A673 (cell line): ENCODE measurements at regions not wholly inside any gene's neighbourhood (a gene's known extent, or its start where the extent isn't known, plus 50 kb on each side); places are given as distances from the start of the nearest gene placed in this dataset.
"Not testable (repeated sequence)": the region's sequence is repeated elsewhere in the genome, so short reads cannot be mapped to it uniquely, and the experiment has no call there.

ENCODE experiments used
- BruUV-seq: library from RNA; stranded (reverse); fragments of 400-500 nt; replicated peaks from 2 replicates; lab custom pipeline; 2021; lab: Mats Ljungman, UMichigan
- CTCF ChIA-PET: fragments of 300-600 bp; sonication (Branson Sonifier 250); formaldehyde crosslinking; loops from one replicate; lab custom pipeline; 2022; ENCODE audit warnings: antibody characterized with exemption; lab: Charles Lee
- POLR2A ChIA-PET: fragments of 300-600 bp; sonication (Branson Sonifier 250); formaldehyde crosslinking; loops from one replicate; lab custom pipeline; 2022; ENCODE audit warnings: antibody characterized with exemption; ENCODE audit not compliant: low non-redundant PET; lab: Charles Lee
- DNase-seq: peaks from one replicate; pipeline ENCODE4 v3.0.0-alpha.2; 2015; ENCODE audit warnings: low spot score
- H3K27ac ChIP-seq: fragments of 200-600 bp; sonication (generic); 2 replicates; pipeline ENCODE4 v1.5.1; 2016; ENCODE audit warnings: mixed run types, low read depth, mild to moderate bottlenecking, mixed read lengths, antibody characterized with exemption, low read length; ENCODE audit not compliant: poor library complexity, severe bottlenecking
- H3K27me3 ChIP-seq: fragments of 200-600 bp; sonication (generic); replicated peaks from 2 replicates; pipeline ENCODE4 v1.6.1; 2017; ENCODE audit warnings: mixed run types, low read depth, mild to moderate bottlenecking, mixed read lengths, antibody characterized with exemption, low read length; ENCODE audit not compliant: insufficient read depth, poor library complexity
- H3K36me3 ChIP-seq: fragments of 200-600 bp; sonication (generic); 2 replicates; pipeline ENCODE4 v1.6.1; 2016; ENCODE audit warnings: mixed run types, mild to moderate bottlenecking, mixed read lengths, antibody characterized with exemption, low read length; ENCODE audit not compliant: insufficient read depth, poor library complexity, severe bottlenecking
- H3K4me1 ChIP-seq: fragments of 200-600 bp; sonication (generic); 2 replicates; pipeline ENCODE4 v1.6.1; 2017; ENCODE audit warnings: mixed run types, mild to moderate bottlenecking, mixed read lengths, antibody characterized with exemption, low read length; ENCODE audit not compliant: insufficient read depth, poor library complexity, severe bottlenecking
- H3K4me3 ChIP-seq: fragments of 200-600 bp; sonication (generic); 2 replicates; pipeline ENCODE4 v1.5.1; 2016; ENCODE audit warnings: low read depth, mixed run types, mild to moderate bottlenecking, mixed read lengths, low read length; ENCODE audit not compliant: poor library complexity, severe bottlenecking
- H3K9me3 ChIP-seq: fragments of 200-600 bp; sonication (generic); 2 replicates; pipeline ENCODE4 v1.6.1; 2016; ENCODE audit warnings: mixed run types, low read depth, mild to moderate bottlenecking, mixed read lengths, antibody characterized with exemption, low read length; ENCODE audit not compliant: poor library complexity, severe bottlenecking
- EZH2 ChIP-seq: fragments of 200-600 bp; sonication (generic); IDR thresholded peaks from 2 replicates; pipeline ENCODE4 v1.6.1; 2017; ENCODE audit warnings: borderline replicate concordance, low read depth, mild to moderate bottlenecking, mixed read lengths, antibody characterized with exemption, low read length; ENCODE audit not compliant: poor library complexity, severe bottlenecking
- intact Hi-C: fragments of 100-400 bp; cut with micrococcal nuclease; formaldehyde crosslinking; loops from one replicate; pipeline ENCODE4 v1.10.0; 2022; ENCODE audit not compliant: unreplicated experiment
- TF ChIP-seq, protein P1 (sequence below): fragments of 300-800, 200-600 bp; sonication (generic); conservative IDR thresholded peaks from 2 replicates; pipeline ENCODE4 v1.5.1; 2017; ENCODE audit warnings: low read depth, mild to moderate bottlenecking, antibody characterized with exemption, low read length, moderate library complexity, mixed read lengths

DNA sequence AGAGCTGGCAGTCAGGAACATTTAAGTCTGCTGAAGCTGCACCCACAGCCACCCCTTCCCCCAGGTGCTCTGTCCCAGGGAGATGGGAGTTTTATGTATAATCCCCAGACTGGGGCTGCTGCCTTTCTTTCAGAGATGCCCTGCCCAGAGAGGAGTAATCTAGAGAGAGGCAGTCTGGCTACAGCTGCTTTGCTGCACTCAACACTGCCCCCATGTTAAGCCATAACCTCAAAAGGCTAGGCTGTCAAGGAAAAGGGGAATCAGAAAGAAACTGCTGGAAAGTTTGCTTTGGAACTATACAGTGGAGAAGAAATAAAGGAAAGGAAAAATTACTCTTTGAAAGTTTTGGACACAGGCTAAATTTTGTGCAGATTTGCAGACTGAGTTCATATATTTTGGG, 127.2 kb downstream of the MACIR start:
- Histone ChIP-seq H3K27ac (no peak overlapping the region), H3K4me3 (no peak overlapping the region), H3K36me3 (no peaks in the 10 kb centered on the region), H3K9me3 (no peaks in the 10 kb centered on the region), H3K4me1 (no peaks in the 10 kb centered on the region), H3K27me3 (no peaks in the 10 kb centered on the region)
- TF ChIP-seq EZH2, result no peak
- TF ChIP-seq, protein P1, sequence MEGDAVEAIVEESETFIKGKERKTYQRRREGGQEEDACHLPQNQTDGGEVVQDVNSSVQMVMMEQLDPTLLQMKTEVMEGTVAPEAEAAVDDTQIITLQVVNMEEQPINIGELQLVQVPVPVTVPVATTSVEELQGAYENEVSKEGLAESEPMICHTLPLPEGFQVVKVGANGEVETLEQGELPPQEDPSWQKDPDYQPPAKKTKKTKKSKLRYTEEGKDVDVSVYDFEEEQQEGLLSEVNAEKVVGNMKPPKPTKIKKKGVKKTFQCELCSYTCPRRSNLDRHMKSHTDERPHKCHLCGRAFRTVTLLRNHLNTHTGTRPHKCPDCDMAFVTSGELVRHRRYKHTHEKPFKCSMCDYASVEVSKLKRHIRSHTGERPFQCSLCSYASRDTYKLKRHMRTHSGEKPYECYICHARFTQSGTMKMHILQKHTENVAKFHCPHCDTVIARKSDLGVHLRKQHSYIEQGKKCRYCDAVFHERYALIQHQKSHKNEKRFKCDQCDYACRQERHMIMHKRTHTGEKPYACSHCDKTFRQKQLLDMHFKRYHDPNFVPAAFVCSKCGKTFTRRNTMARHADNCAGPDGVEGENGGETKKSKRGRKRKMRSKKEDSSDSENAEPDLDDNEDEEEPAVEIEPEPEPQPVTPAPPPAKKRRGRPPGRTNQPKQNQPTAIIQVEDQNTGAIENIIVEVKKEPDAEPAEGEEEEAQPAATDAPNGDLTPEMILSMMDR, result peak; percentile 30; the same call in 1 of the 2 replicates
- no peak for DNase-seq
- ChIA-PET CTCF (no interaction called here), POLR2A (no interaction called here)
- intact Hi-C loops, result no loop called here
- BruUV-seq, result no TSS peak

DNA sequence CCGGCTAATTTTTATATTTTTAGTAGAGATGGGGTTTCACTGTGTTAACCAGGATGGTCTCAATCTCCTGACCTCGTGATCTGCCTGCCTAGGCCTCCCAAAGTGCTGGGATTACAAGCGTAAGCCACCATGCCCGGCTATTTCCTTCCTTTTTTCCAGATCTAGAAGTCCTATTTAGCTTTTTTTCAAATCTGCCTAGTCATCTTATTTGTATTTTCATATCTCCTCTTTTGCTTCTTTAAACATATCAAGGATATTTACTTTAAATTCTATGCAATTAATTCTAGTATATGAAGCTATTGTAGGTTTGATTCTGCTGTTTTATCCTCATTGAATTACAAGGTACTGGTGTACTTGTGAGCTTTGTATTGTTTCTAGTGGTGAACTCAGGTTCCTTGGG, 119.1 kb downstream of the MACIR start:
- H3K27me3 ChIP-seq, H3K9me3 ChIP-seq, H3K27ac ChIP-seq, H3K36me3 ChIP-seq, intact Hi-C loops, CTCF ChIA-PET, BruUV-seq, DNase-seq, POLR2A ChIA-PET, H3K4me3 ChIP-seq: not testable (repeated sequence)
- peaks cover 13% of the 10 kb centered on the region for H3K4me1 ChIP-seq

DNA sequence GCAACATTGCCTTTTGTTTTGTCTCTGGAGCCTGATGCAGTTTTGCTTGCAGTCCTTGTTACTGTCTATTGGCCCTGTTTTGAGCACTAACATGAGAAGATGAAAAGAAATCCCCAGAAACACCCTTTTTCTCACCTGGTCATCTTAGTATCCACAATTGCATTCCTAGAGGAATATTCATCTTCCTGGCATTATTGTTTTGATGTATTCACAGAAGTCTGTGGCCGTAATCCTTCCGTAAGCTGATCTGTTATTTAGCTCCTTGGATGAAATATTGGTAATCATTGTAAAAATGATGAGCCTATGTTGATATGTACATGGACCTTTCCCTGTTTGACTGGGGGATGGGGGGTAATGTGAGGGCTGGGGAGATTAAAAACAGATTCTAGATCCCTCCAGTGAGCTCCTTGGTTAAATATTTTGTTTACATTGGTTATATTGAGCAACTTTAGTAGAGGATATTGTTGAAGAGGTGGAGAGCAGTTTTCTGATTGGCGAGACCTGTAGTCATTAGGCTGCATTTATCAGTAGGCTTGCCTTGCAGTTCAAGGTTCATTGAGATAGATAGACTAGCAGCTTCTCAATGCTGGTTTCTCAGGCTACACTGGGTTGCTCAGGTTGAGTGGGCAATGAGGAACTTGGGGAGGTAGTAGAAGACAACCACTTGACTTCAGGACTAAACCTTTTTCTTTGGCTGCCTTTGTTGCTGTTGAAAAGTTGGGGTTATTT, 117.5 kb downstream of the MACIR start:
- Histone ChIP-seq H3K36me3 (no peaks in the 10 kb centered on the region), H3K9me3 (no peaks in the 10 kb centered on the region), H3K27me3 (no peaks in the 10 kb centered on the region), H3K27ac (no peak overlapping the region), H3K4me1 (peaks cover 13% of the 10 kb centered on the region), H3K4me3 (no peak overlapping the region)
- no TSS peak for BruUV-seq
- DNase-seq, result no peak
- ChIA-PET POLR2A (no interaction called here), CTCF (no interaction called here)
- no peak for TF ChIP-seq EZH2
- TF ChIP-seq, protein P1, result no peak
- intact Hi-C loops, result no loop called here

DNA sequence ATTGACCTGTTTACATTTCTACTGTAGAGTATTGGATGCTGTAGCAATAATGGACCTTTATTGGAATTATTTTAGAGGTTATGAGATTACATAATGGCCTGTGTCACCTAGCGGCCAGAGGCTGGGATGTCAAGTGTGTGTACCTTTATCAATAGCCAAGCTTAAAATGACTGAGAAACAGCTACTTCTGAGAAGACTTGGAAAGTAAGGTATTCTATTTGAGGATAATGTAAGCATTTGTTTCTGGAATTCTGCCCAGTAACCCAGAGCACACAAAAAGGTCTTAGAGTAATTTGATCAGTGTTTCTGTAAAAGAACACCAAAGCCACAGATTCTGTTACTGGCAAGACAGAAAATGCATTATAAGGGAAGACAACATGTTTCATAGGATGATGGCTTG, 116.8 kb downstream of the MACIR start:
- intact Hi-C loops, result no loop called here

More for the DNA sequence above, 116.8 kb downstream of the MACIR start:
- BruUV-seq, result no TSS peak
- ChIA-PET CTCF (no interaction called here), POLR2A (no interaction called here)
- no peaks in the 10 kb centered on the region for H3K9me3 ChIP-seq
- peak; percentile 56 for DNase-seq
- H3K27ac ChIP-seq, result no peak overlapping the region
- H3K36me3 ChIP-seq, result no peaks in the 10 kb centered on the region
- TF ChIP-seq EZH2, result no peak
- TF ChIP-seq, protein P1, result no peak
- H3K4me1 ChIP-seq, result peaks cover 13% of the 10 kb centered on the region
- H3K27me3 ChIP-seq, result no peaks in the 10 kb centered on the region
- no peak overlapping the region for H3K4me3 ChIP-seq
